GM10248 (cell line): ENCODE measurements at regions not wholly inside any gene's neighbourhood (a gene's known extent, or its start where the extent isn't known, plus 50 kb on each side); places are given as distances from the start of the nearest gene placed in this dataset.

Source experiments
- CTCF ChIA-PET: fragments of 300-600 bp; sonication (Branson Sonifier 250); formaldehyde crosslinking; extraction: SDS; loops from one replicate; lab custom pipeline; 2021; ENCODE audit warnings: antibody characterized with exemption; lab: Yijun Ruan, JAX
- POLR2A ChIA-PET: fragments of 350-650 bp; sonication (Branson Sonifier 250); formaldehyde crosslinking; extraction: SDS; loops from one replicate; lab custom pipeline; 2020; ENCODE audit warnings: antibody characterized with exemption; lab: Yijun Ruan, JAX
- DNase-seq: peaks from one replicate; pipeline ENCODE4 v3.0.0; 2012; ENCODE audit errors: extremely low spot score
- TF ChIP-seq, protein P1 (sequence below): IDR thresholded peaks from 2 replicates; pipeline ENCODE4 v1.5.1; 2012; ENCODE audit warnings: mild to moderate bottlenecking, low read depth; ENCODE audit errors: extremely low read depth, missing control alignments, control extremely low read depth

DNA sequence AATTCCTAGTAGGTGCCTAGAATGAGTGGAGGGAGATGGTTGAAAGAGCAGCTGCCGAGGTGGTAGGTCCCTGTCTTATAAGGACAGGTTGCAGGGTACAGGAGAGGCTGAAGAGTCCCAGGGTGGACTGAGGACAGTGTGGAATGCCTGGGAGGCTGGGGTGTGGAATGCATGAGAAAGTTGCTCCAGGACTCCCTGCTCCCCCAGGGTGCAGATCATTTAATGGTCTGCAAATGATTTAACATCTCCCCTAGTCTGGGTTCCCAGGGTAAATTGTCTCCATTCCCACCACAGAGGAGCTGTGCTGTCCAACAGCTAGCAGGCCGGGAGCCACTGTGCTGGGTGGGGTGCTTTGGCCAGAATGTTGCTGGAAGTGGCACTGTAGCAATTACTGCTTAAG, 76.0 kb downstream of the CD83 start:
- POLR2A ChIA-PET = no interaction called here
- DNase-seq = no peak
- TF ChIP-seq, protein P1, sequence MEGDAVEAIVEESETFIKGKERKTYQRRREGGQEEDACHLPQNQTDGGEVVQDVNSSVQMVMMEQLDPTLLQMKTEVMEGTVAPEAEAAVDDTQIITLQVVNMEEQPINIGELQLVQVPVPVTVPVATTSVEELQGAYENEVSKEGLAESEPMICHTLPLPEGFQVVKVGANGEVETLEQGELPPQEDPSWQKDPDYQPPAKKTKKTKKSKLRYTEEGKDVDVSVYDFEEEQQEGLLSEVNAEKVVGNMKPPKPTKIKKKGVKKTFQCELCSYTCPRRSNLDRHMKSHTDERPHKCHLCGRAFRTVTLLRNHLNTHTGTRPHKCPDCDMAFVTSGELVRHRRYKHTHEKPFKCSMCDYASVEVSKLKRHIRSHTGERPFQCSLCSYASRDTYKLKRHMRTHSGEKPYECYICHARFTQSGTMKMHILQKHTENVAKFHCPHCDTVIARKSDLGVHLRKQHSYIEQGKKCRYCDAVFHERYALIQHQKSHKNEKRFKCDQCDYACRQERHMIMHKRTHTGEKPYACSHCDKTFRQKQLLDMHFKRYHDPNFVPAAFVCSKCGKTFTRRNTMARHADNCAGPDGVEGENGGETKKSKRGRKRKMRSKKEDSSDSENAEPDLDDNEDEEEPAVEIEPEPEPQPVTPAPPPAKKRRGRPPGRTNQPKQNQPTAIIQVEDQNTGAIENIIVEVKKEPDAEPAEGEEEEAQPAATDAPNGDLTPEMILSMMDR = no peak
- CTCF ChIA-PET = interaction anchor here (1.2 kb wide), 1 partner anchor 9 kb away, joined by 3 read pairs; no protein-coding TSS in a partner anchor

DNA sequence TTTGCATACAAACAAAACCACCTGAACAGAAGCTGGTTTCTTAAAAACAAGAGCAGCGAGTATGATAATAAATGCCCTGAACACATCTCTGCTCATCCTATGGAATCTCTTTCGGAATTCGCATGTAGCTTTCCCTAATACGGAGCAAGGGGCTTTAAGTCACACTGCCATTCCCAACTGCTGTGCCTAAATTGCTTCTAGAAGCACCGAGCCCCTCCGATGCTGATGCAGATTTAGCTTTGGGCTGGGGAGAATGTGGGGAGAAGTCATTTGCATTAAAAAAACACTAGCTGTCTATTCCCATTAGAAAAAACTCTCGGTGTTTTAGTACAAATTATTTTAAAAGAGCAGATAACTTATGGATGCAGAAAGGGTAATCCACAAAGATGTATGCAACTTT, 76.9 kb downstream of the CD83 start:
- POLR2A ChIA-PET = no interaction called here
- TF ChIP-seq, protein P1 = no peak
- CTCF ChIA-PET = interaction anchor here (0.9 to 1.2 kb wide), 2 partner anchors 8 to 128 kb away, joined by 3 read pairs; no protein-coding TSS in a partner anchor
- no peak for DNase-seq

DNA sequence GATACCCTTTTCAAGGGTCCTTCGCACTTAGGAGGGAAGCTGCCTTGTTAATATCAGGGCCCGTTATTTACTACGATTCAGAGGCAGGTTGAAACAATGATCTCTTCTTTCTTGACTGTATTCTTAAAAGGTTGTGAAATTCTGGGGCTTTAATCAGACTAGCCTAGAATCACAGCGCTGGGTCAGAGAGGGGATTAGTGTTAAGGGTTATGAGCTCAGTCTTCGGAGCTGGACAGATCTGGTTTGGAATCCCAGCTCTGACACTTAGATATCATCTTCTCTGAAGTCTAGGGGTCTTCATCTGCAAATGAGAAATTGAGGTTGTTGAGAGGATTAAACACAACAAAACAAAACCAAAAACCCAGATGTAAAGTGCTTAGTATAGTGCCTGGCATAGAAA, 77.4 kb downstream of the CD83 start:
- CTCF ChIA-PET = interaction anchor here (0.9 kb wide), 1 partner anchor 128 kb away, joined by 3 read pairs; no protein-coding TSS in a partner anchor
- TF ChIP-seq, protein P1 = no peak
- POLR2A ChIA-PET = no interaction called here
- DNase-seq = no peak

DNA sequence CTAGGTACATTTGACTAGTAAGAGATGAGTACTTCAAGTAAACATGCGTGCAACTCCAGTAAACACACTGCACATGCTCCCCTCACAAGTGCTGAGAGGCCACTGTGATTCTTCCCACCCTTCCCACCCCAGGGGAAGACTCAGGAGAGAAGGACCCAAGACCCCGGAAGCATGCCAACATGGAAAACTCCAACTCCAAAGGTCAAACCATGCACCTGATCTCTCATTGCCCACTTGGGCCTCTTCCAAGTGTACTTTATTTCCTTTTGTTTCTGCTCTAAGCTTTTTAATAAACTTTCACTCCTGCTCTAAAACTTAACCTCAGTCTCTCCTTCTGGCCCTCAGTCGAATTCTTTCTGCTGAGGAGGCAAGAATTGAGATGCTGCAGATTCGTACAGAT, 78.5 kb downstream of the CD83 start:
- DNase-seq = no peak
- CTCF ChIA-PET = interaction anchor here (1.5 kb wide), 1 partner anchor 12 kb away, joined by 4 read pairs; no protein-coding TSS in a partner anchor
- TF ChIP-seq, protein P1 = no peak
- POLR2A ChIA-PET = no interaction called here

DNA sequence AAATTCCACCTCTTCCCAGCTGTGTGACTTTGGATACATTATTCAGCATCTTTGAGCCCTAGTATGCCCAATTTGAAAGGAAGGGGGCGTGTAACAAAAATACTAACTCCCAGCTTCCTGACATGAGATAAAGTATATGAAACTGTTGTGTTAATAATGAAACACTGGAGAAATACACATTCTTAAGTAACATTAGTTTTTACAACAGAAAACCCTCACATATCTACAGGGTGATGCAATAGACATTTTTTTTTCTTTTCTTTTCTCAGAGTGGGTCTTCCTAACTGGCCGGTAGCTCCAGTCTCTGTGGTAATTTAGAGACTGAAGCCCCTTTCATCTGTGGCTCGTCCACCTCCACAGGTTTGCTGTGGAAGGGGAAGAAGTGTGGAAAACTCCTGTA, 79.5 kb downstream of the CD83 start:
- DNase-seq = no peak
- TF ChIP-seq, protein P1 = no peak
- ChIA-PET CTCF (interaction anchor here (1.5 to 1.7 kb wide), 2 partner anchors 11 to 20 kb away, joined by 3 to 4 read pairs; no protein-coding TSS in a partner anchor), POLR2A (no interaction called here)

DNA sequence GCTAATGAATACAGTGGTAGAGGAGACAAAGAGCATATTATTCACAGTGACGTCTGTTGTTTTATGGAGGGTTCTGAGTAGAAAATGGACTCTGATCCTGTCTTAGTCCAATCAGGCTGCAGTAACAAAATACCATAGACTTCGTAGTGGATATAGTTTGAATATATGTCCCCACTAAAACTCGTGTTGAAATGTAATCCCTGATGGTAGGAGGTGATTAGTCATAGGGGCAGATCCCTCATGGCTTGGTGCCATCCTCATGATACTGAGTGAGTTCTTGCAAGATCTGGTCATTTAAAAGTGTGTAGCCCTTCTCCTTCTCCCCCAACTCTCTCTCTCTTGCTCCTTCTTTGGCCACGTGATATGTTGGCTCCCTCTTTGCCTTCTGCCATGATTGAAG, 82.5 kb downstream of the CD83 start:
- no peak for DNase-seq
- ChIA-PET POLR2A (no interaction called here), CTCF (interaction anchor here (1.3 to 4.7 kb wide), 2 partner anchors 10 to 55 kb away, joined by 3 to 21 read pairs; no protein-coding TSS in a partner anchor)
- TF ChIP-seq, protein P1 = no peak

DNA sequence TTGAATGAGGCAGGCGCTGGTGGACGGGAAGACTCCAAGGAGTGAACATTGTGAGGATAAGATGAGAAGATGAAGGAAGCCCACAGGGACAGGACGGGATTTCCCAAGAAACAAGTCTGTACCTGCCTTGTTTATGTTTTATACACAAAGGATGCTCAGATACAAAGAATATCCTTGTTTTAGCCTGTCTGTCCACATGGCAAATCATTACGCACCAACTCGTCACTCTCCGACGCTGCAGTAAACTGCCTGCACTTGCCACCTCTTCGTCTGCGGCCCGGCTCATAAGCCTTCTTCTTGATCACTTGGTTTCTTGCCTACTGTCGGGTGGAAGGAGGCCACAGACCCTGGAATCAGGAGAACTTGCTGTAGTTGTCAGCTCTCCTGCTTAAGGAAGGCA, 85.4 kb downstream of the CD83 start:
- TF ChIP-seq, protein P1 = no peak
- no peak for DNase-seq
- POLR2A ChIA-PET = no interaction called here
- CTCF ChIA-PET = interaction anchor here (1.0 kb wide), 1 partner anchor 9 kb away, joined by 3 read pairs; no protein-coding TSS in a partner anchor
